Esophagus muscularis mucosa (tissue), 4 donors: ENCODE measurements at regions not wholly inside any gene's neighbourhood (a gene's known extent, or its start where the extent isn't known, plus 50 kb on each side); places are given as distances from the start of the nearest gene placed in this dataset.

ENCODE experiments used
- CTCF ChIP-seq, 3 experiments: fragments of 200-600 bp in 2 of 3; fragments of 450-650 bp in 1 of 3; sonication (generic) in 2 of 3; IDR thresholded peaks; one replicate each; pipeline ENCODE4 v1.5.1; 2017 to 2019; ENCODE audit warnings: antibody characterized with exemption in 3 of 3, mild to moderate bottlenecking in 2 of 3, moderate library complexity in 1 of 3
- EP300 ChIP-seq: sonication (generic); formaldehyde crosslinking; IDR thresholded peaks from one replicate; pipeline ENCODE4 v1.6.1; 2017; ENCODE audit warnings: antibody characterized with exemption
- POLR2A ChIP-seq: fragments of 450-650 bp; IDR thresholded peaks from one replicate; pipeline ENCODE4 v1.6.1; 2017; ENCODE audit warnings: antibody characterized with exemption, moderate library complexity, mild to moderate bottlenecking, low read depth
- POLR2AphosphoS5 ChIP-seq, 2 donors: sonication (generic); formaldehyde crosslinking; IDR thresholded peaks; one replicate each; pipeline ENCODE4 v1.6.1; 2017; ENCODE audit warnings: antibody characterized with exemption in 2 of 2

- no peak for TF ChIP-seq CTCF (IDR thresholded peaks at IDR 0.05)
- no peak for TF ChIP-seq POLR2AphosphoS5 (IDR thresholded peaks at IDR 0.05)
- TF ChIP-seq EP300: no peak
- no peak for TF ChIP-seq POLR2A
Measured at GRCh38 chr1:65538086-65538485, 117.6 kb downstream of the LEPR start.
